ENCODE measurements at regions not wholly inside any gene's neighbourhood (a gene's known extent, or its start where the extent isn't known, plus 50 kb on each side); places are given as distances from the start of the nearest gene placed in this dataset.

DNA sequence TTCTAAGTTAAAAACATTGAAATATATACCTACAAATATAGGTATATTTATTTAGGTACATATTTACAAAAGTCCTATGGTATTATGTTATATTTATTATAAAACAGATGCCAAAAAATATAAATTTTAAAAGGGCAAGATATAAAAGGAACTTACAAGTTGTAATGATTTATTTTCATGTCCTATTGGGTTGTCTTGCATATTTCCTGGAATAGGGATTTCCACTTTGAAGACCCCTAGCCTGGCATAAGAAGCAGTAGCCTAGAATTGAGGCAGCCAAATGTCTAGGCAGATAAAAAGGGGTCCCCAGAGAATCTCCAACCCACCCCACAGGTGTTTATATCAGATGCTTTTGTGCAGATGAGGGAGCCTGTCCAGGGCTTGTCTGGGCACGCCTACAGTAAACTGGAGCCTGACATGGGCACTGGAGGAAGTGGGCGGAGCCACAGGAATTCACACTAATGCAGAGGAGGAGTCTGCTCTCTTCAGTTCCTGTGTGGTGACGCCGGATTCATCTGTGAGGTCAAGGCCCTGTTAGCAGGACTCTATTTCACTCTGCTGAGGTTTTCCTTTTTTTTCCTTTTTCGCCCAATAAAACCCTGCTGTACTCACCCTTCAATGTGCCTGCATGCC lies 1088.9 kb upstream of the PIK3C3 start:
- TF ChIP-seq POLR2AphosphoS5 (IDR thresholded peaks at IDR 0.05), result no peak
- Histone ChIP-seq H3K36me3 (no peaks in the 10 kb centered on the region), H3K27ac (no peak overlapping the region), H3K9me3 (peaks cover 0 to 7% (median 0%) of the 10 kb centered on the region in 8 donors), H3K27me3 (replicated peaks in 1 of 7) (no peaks in the 10 kb centered on the region), H3K4me3 (no peak overlapping the region), H3K4me1 (no peaks in the 10 kb centered on the region)
- DNase-seq, result no peak
- WGBS, 5 donors, result 70 to 83% (median 77%) methylated on average over 5 of the region's 5 CpGs
- intact Hi-C loops (cut with DNase I; ENCODE audit: low total_unique reads), result no loop called here

DNA sequence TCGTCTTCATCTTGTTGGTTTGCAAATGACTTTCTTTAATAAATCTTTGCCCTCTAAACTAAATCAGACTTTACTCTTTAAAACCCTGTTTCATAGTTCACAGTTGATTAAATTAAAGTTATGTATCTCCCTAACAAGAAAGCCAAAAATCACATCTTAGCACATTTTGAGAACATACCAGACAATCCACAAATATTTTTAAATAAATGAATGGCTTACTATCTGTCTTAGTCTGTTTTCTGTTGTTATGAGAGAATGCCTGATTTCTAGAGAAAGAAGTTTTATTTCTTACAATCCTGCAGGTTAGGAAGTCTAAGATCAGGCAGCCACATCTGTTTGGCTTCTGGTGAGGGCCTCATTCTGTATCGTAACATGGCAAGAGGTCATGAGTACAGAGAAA lies 1090.2 kb upstream of the PIK3C3 start:
- Histone ChIP-seq H3K9me3 (peaks cover 0 to 7% (median 0%) of the 10 kb centered on the region in 8 donors), H3K4me1 (no peaks in the 10 kb centered on the region), H3K27ac (no peak overlapping the region), H3K27me3 (replicated peaks in 1 of 7) (no peaks in the 10 kb centered on the region), H3K36me3 (no peaks in the 10 kb centered on the region), H3K4me3 (no peak overlapping the region)
- intact Hi-C loops (cut with DNase I; ENCODE audit: low total_unique reads), result no loop called here
- WGBS, 5 donors, result 82 to 95% (median 89%) methylated on average over 2 of the region's 2 CpGs
- no peak for DNase-seq
- TF ChIP-seq POLR2AphosphoS5 (IDR thresholded peaks at IDR 0.05) (no peak), POLR2A (IDR thresholded peaks at IDR 0.05) (no peak)
- TF ChIP-seq, protein P1, sequence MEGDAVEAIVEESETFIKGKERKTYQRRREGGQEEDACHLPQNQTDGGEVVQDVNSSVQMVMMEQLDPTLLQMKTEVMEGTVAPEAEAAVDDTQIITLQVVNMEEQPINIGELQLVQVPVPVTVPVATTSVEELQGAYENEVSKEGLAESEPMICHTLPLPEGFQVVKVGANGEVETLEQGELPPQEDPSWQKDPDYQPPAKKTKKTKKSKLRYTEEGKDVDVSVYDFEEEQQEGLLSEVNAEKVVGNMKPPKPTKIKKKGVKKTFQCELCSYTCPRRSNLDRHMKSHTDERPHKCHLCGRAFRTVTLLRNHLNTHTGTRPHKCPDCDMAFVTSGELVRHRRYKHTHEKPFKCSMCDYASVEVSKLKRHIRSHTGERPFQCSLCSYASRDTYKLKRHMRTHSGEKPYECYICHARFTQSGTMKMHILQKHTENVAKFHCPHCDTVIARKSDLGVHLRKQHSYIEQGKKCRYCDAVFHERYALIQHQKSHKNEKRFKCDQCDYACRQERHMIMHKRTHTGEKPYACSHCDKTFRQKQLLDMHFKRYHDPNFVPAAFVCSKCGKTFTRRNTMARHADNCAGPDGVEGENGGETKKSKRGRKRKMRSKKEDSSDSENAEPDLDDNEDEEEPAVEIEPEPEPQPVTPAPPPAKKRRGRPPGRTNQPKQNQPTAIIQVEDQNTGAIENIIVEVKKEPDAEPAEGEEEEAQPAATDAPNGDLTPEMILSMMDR (IDR thresholded peaks at IDR 0.05 in 8 of 11, conservative IDR thresholded peaks at IDR 0.05 in 3 of 11), result no peak

DNA sequence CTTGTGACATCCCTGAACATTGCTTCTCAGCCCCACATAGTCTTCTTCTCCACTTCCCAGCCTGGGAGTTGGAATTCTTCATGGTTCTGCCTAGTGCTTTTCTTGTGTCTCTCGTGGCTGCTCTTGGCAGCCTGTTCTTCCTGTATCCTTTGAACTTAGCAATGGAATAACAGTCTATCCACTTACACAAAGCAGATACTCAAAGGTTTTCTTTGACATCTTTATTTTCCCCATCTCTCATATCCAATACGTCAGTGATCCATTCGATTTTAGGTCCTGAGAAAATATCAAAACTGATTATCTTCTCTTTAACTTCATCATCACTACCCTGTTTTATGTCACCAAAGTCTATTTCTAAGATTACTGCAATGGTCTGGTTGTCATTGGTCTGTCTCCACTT lies 1091.2 kb upstream of the PIK3C3 start:
- Histone ChIP-seq H3K36me3 (no peaks in the 10 kb centered on the region), H3K4me3 (no peak overlapping the region), H3K9me3 (peaks cover 0 to 7% (median 0%) of the 10 kb centered on the region in 8 donors), H3K27me3 (replicated peaks in 1 of 7) (no peaks in the 10 kb centered on the region), H3K4me1 (no peaks in the 10 kb centered on the region), H3K27ac (no peak overlapping the region)
- intact Hi-C loops (cut with DNase I; ENCODE audit: low total_unique reads), result no loop called here
- TF ChIP-seq POLR2AphosphoS5 (IDR thresholded peaks at IDR 0.05) (no peak), POLR2A (IDR thresholded peaks at IDR 0.05) (no peak)
- TF ChIP-seq, protein P1 (IDR thresholded peaks at IDR 0.05 in 8 of 11, conservative IDR thresholded peaks at IDR 0.05 in 3 of 11), result no peak
- WGBS, 5 donors, result 73 to 86% (median 76%) methylated on average over 3 of the region's 3 CpGs
- DNase-seq, result no peak

DNA sequence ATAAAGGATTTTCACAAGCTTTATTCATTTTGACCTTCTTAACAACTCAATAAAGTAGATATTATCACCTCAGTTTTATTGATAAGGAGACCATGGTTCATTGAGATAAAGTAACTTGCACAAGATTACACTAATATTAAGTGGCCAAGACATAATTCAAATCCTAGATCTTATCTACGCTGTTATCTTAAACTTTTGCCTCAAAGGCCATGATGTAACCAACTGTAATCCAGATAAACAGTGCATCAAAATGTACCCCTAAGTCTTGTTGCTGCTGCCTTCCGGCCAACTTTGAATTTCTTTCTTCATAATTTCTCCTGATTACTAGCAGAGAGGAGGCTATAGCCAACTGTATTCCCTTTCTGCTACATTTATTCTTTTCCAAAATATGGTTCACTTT lies 1094.8 kb upstream of the PIK3C3 start:
- no peak for TF ChIP-seq POLR2A (IDR thresholded peaks at IDR 0.05)
- no peak for TF ChIP-seq POLR2AphosphoS5 (IDR thresholded peaks at IDR 0.05)
- TF ChIP-seq, protein P1 (IDR thresholded peaks at IDR 0.05 in 8 of 11, conservative IDR thresholded peaks at IDR 0.05 in 3 of 11), result no peak
- WGBS, 5 donors, result 84 to 91% (median 86%) methylated on average over 2 of the region's 2 CpGs
- no peaks in the 10 kb centered on the region for H3K27me3 ChIP-seq (replicated peaks in 1 of 7)
- peaks cover 0 to 4% (median 0%) of the 10 kb centered on the region in 8 donors for H3K9me3 ChIP-seq
- H3K27ac ChIP-seq, result no peak overlapping the region
- H3K4me1 ChIP-seq, result no peaks in the 10 kb centered on the region
- no peaks in the 10 kb centered on the region for H3K36me3 ChIP-seq
- no peak overlapping the region for H3K4me3 ChIP-seq
- no peak for DNase-seq
- intact Hi-C loops (cut with DNase I; ENCODE audit: low total_unique reads), result no loop called here
